HCT116 (cell line): ENCODE measurements at regions not wholly inside any gene's neighbourhood (a gene's known extent, or its start where the extent isn't known, plus 50 kb on each side); places are given as distances from the start of the nearest gene placed in this dataset.

Experiments used
- ATAC-seq: fragments of 200-7000 bp; cut with Tn5 transposase; 2 replicates; pipeline ENCODE4 v1.9.1; 2020; ENCODE audit warnings: mild to moderate bottlenecking, moderate library complexity
- BruUV-seq: library from RNA; stranded (reverse); fragments of 400-500 nt; replicated peaks from 2 replicates; lab custom pipeline; 2021; lab: Mats Ljungman, UMichigan
- CTCF ChIA-PET: fragments of 300-600 bp; sonication (Branson Sonifier 250); formaldehyde crosslinking; loops from one replicate; lab custom pipeline; 2021; ENCODE audit warnings: antibody characterized with exemption; lab: Charles Lee
- POLR2A ChIA-PET: fragments of 300-600, 350-600 bp; sonication (Branson Sonifier 250); formaldehyde crosslinking; loops from one replicate; lab custom pipeline; 2021; ENCODE audit warnings: antibody characterized with exemption; lab: Charles Lee
- RAD21 ChIA-PET, 2 experiments: fragments of 300-600 bp; sonication (Branson Sonifier 250); formaldehyde crosslinking; loops; one replicate each; lab custom pipeline; 2023; ENCODE audit warnings: low total read pairs in 2 of 2; ENCODE audit not compliant: uncharacterized antibody in 2 of 2, unreplicated experiment in 2 of 2, low non-redundant PET in 1 of 2; lab: Charles Lee
- DNase-seq: peaks from one replicate; pipeline ENCODE4 v3.0.0-alpha.2; 2010; ENCODE audit warnings: low read depth, low spot score
- H2AFZ ChIP-seq: fragments of 200-600 bp; shearing (Covaris generic), sonication (generic); 2 replicates; pipeline ENCODE4 v1.6.1; 2017; ENCODE audit warnings: low read depth, mixed run types, mixed read lengths, antibody characterized with exemption, low read length; ENCODE audit not compliant: poor library complexity, severe bottlenecking
- H3K27ac ChIP-seq: 2 replicates; pipeline ENCODE4 v1.5.1; 2012; ENCODE audit warnings: low read depth, low read length
- H3K27me3 ChIP-seq: fragments of 200-600 bp; sonication (generic); 2 replicates; pipeline ENCODE4 v1.6.1; 2016; ENCODE audit warnings: mixed run types, low read length, mixed read lengths; ENCODE audit not compliant: insufficient read depth
- H3K36me3 ChIP-seq, 2 experiments: fragments of 200-500 bp in 1 of 2; fragments of 200-600 bp in 1 of 2; sonication (Bioruptor generic) in 1 of 2; sonication (generic) in 1 of 2; 2 replicates each; pipeline versions ENCODE4 v1.5.1 to v1.6.1; 2014 to 2016; ENCODE audit warnings: low read length in 2 of 2, inconsistent platforms in 1 of 2, mixed read lengths in 1 of 2, mixed run types in 1 of 2; ENCODE audit not compliant: insufficient read depth in 2 of 2, control insufficient read depth in 1 of 2
- H3K4me1 ChIP-seq, 2 experiments: fragments of 200-600 bp in 1 of 2; sonication (generic) in 1 of 2; 2 replicates each; pipeline versions ENCODE4 v1.5.1 to v1.6.1; 2012 to 2017; ENCODE audit warnings: low read length in 2 of 2, inconsistent platforms in 1 of 2, mild to moderate bottlenecking in 1 of 2, mixed read lengths in 1 of 2, mixed run types in 1 of 2, moderate library complexity in 1 of 2; ENCODE audit not compliant: insufficient read depth in 2 of 2, control insufficient read depth in 1 of 2
- H3K4me2 ChIP-seq: fragments of 200-600 bp; sonication (generic); 2 replicates; pipeline ENCODE4 v1.6.1; 2017; ENCODE audit warnings: mixed run types, low read length, mixed read lengths
- H3K4me3 ChIP-seq, 2 experiments: fragments of 200-600 bp in 1 of 2; sonication (generic) in 1 of 2; replicated peaks in 1 of 2; 2 replicates each; pipeline ENCODE4 v1.5.1; 2011 to 2016; ENCODE audit warnings: low read length in 2 of 2, control low read depth in 1 of 2, low read depth in 1 of 2, mild to moderate bottlenecking in 1 of 2, mixed read lengths in 1 of 2, mixed run types in 1 of 2
- H3K79me2 ChIP-seq: fragments of 200-600 bp; sonication (generic); 2 replicates; pipeline ENCODE4 v1.6.1; 2017; ENCODE audit warnings: mild to moderate bottlenecking, mixed run types, low read length, moderate library complexity, mixed read lengths; ENCODE audit not compliant: insufficient read depth
- H3K9ac ChIP-seq: fragments of 200-600 bp; sonication (generic); 2 replicates; pipeline ENCODE4 v1.6.1; 2016; ENCODE audit warnings: low read length, mixed read lengths
- H3K9me2 ChIP-seq: fragments of 200-600 bp; sonication (generic), shearing (Covaris generic); 2 replicates; pipeline ENCODE4 v1.6.1; 2017; ENCODE audit warnings: mixed run types, mild to moderate bottlenecking, moderate library complexity; ENCODE audit not compliant: insufficient read depth
- H3K9me3 ChIP-seq, 2 experiments: fragments of 200-500 bp in 1 of 2; fragments of 200-600 bp in 1 of 2; sonication (Bioruptor generic) in 1 of 2; sonication (generic) in 1 of 2; 2 replicates each; pipeline ENCODE4 v1.6.1; 2014 to 2017; ENCODE audit warnings: low read length in 2 of 2, mixed read lengths in 2 of 2, inconsistent platforms in 1 of 2, low read depth in 1 of 2, mild to moderate bottlenecking in 1 of 2, mixed run types in 1 of 2, moderate library complexity in 1 of 2; ENCODE audit not compliant: control insufficient read depth in 1 of 2, insufficient read depth in 1 of 2
- H4K20me1 ChIP-seq: fragments of 200-600 bp; sonication (generic), shearing (Covaris generic); 2 replicates; pipeline ENCODE4 v1.6.1; 2017; ENCODE audit warnings: mixed run types, mild to moderate bottlenecking, moderate library complexity; ENCODE audit not compliant: insufficient read depth
- CBX3 ChIP-seq: IDR thresholded peaks from 2 replicates; pipeline ENCODE4 v1.6.1; 2012; ENCODE audit warnings: low read depth
- CEBPB ChIP-seq: IDR thresholded peaks from 2 replicates; pipeline ENCODE4 v1.6.1; 2012; ENCODE audit warnings: low read depth
- EGR1 ChIP-seq: IDR thresholded peaks from 2 replicates; pipeline ENCODE4 v1.6.1; 2012; ENCODE audit warnings: low read depth
- ELF1 ChIP-seq: IDR thresholded peaks from 2 replicates; pipeline ENCODE4 v1.6.1; 2012; ENCODE audit warnings: low read depth, borderline replicate concordance
- EZH2 ChIP-seq: fragments of 200-600 bp; sonication (generic); IDR thresholded peaks from 2 replicates; pipeline ENCODE4 v1.6.1; 2017; ENCODE audit warnings: antibody characterized with exemption, mixed run types
- FOSL1 ChIP-seq: IDR thresholded peaks from 2 replicates; pipeline ENCODE4 v1.6.1; 2012; ENCODE audit warnings: low read depth
- JUND ChIP-seq: IDR thresholded peaks from 2 replicates; pipeline ENCODE4 v1.6.1; 2012
- SIN3A ChIP-seq: IDR thresholded peaks from 2 replicates; pipeline ENCODE4 v1.6.1; 2012; ENCODE audit warnings: low read depth
- TCF7L2 ChIP-seq: IDR thresholded peaks from 2 replicates; pipeline ENCODE4 v1.7.0; 2011; ENCODE audit warnings: borderline replicate concordance, inconsistent platforms; ENCODE audit not compliant: insufficient read depth, insufficient read length; ENCODE audit errors: extremely low read depth
- YY1 ChIP-seq: IDR thresholded peaks from 2 replicates; pipeline ENCODE4 v1.6.1; 2011; ENCODE audit warnings: low read length, low read depth, moderate library complexity, mild to moderate bottlenecking; ENCODE audit not compliant: insufficient replicate concordance; ENCODE audit errors: extremely low read depth
- ZFX ChIP-seq: fragments of 450-650 bp; IDR thresholded peaks from 2 replicates; pipeline ENCODE4 v1.6.1; 2017
- ZNF274 ChIP-seq: fragments of 200-500 bp; sonication (Bioruptor generic); IDR thresholded peaks from 2 replicates; pipeline ENCODE4 v1.6.1; 2014; ENCODE audit warnings: mild to moderate bottlenecking, low read depth, low read length, inconsistent platforms
- intact Hi-C: fragments of 100-400 bp; cut with micrococcal nuclease; formaldehyde crosslinking; loops from 2 replicates; pipeline ENCODE4 v1.10.0; 2022
- TF ChIP-seq, protein P1 (sequence below), 3 experiments: fragments of 200-600 bp in 1 of 3; sonication (generic) in 1 of 3; IDR thresholded peaks in 2 of 3; conservative IDR thresholded peaks in 1 of 3; 2 replicates each; pipeline ENCODE4 v1.5.1; 2012 to 2017; ENCODE audit warnings: low read depth in 2 of 3, low read length in 2 of 3, antibody characterized with exemption in 1 of 3, borderline replicate concordance in 1 of 3, control low read depth in 1 of 3, mild to moderate bottlenecking in 1 of 3, mixed read lengths in 1 of 3, mixed run types in 1 of 3, moderate library complexity in 1 of 3; ENCODE audit not compliant: insufficient read depth in 1 of 3

DNA sequence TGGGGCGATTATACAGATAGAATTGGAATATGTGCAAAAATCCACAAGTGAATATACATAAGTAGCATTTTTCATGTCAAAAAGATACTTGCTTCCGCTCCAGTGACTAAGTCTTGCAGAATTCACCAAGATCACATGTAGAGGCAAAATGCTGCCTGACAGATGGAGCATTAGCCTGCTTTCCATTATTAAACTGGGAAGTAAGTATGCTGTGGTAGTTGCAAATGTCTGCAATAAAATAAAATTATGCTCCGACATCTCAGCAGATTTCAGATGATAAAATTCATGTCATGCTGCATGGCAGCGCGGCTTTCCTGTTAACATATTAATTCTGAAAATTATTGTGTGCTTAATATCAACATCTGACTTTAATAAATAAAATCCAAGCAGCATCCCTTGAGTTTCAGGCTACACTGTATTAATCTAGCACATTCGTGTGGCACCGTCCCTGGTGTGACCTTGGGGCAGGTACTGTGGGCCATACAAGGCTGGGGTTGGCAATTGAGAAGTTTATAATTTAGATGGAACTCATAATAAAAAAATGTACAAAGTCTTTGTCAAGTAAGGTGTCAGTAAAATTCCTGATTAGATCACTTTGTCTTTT lies 366.4 kb upstream of the ZP4 start (continued):
- TF ChIP-seq ZNF274: no peak
- no peak for TF ChIP-seq EZH2
- TF ChIP-seq YY1: no peak
- no peak for TF ChIP-seq ZFX
- TF ChIP-seq, all 23 proteins: peak for 0

DNA sequence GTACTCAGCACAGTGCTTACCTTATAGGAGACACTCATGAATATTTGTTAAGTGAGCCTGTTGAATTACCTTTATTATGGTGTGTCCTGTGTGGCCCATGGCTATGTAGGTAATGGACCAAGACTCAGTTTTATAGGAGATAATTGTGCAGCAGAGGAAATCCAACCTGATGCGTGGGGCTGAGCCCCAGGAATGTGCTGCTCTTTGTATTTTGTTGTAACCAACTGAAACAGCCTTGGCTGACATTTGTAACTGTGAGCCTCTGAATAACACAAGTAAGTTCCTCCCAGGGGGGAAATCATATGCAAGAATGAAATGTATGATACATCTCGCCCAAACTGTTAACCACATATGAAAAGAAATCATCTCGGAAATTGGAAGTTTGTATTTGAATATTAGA lies 364.2 kb upstream of the ZP4 start:
- H2AFZ ChIP-seq: no peak overlapping the region
- H3K27me3 ChIP-seq: no peaks in the 10 kb centered on the region
- H3K9me3 ChIP-seq: peaks cover 4 to 25% of the 10 kb centered on the region in 2 experiments; a peak in 2 of 4 replicates
- ChIA-PET RAD21 (no interaction called here), POLR2A (no interaction called here), CTCF (no interaction called here)
- H3K4me3 ChIP-seq: no peak overlapping the region
- H3K4me2 ChIP-seq: no peak overlapping the region
- intact Hi-C loops: loop anchor here (5.0 kb wide), 1 partner anchor 1642 kb away; no protein-coding TSS in a partner anchor
- ATAC-seq: no peak
- no peaks in the 10 kb centered on the region for H3K36me3 ChIP-seq
- no peaks in the 10 kb centered on the region for H3K79me2 ChIP-seq
- no peaks in the 10 kb centered on the region for H3K4me1 ChIP-seq
- no peaks in the 10 kb centered on the region for H4K20me1 ChIP-seq
- no peak for TF ChIP-seq CBX3
- no peak for TF ChIP-seq YY1
- no peak for TF ChIP-seq TCF7L2
- no peak for TF ChIP-seq FOSL1
- no peak for TF ChIP-seq ZFX
- TF ChIP-seq EGR1: no peak
- TF ChIP-seq CEBPB: no peak
- TF ChIP-seq, protein P1, sequence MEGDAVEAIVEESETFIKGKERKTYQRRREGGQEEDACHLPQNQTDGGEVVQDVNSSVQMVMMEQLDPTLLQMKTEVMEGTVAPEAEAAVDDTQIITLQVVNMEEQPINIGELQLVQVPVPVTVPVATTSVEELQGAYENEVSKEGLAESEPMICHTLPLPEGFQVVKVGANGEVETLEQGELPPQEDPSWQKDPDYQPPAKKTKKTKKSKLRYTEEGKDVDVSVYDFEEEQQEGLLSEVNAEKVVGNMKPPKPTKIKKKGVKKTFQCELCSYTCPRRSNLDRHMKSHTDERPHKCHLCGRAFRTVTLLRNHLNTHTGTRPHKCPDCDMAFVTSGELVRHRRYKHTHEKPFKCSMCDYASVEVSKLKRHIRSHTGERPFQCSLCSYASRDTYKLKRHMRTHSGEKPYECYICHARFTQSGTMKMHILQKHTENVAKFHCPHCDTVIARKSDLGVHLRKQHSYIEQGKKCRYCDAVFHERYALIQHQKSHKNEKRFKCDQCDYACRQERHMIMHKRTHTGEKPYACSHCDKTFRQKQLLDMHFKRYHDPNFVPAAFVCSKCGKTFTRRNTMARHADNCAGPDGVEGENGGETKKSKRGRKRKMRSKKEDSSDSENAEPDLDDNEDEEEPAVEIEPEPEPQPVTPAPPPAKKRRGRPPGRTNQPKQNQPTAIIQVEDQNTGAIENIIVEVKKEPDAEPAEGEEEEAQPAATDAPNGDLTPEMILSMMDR (IDR thresholded peaks at IDR 0.05 in 2 of 3, conservative IDR thresholded peaks at IDR 0.05 in 1 of 3; ENCODE audit: borderline replicate concordance in 1 of 3, insufficient read depth in 1 of 3, low read depth in 2 of 3, low read length in 2 of 3): no peak
- TF ChIP-seq JUND: no peak
- TF ChIP-seq SIN3A: no peak
- no peak for TF ChIP-seq ZNF274
- no peak for TF ChIP-seq ELF1
- no peak for DNase-seq
- no peak overlapping the region for H3K27ac ChIP-seq
- H3K9me2 ChIP-seq: no peaks in the 10 kb centered on the region
- no TSS peak for BruUV-seq
- no peak overlapping the region for H3K9ac ChIP-seq
